ENCODE measurements at regions not wholly inside any gene's neighbourhood (a gene's known extent, or its start where the extent isn't known, plus 50 kb on each side); places are given as distances from the start of the nearest gene placed in this dataset.

- no peaks in the 10 kb centered on the region for H3K79me1 ChIP-seq (ENCODE audit: low read depth in 1 of 2, low read length in 2 of 2)
- no peak overlapping the region for H3K56ac ChIP-seq (ENCODE audit: extremely low read depth, insufficient read depth, low read length)
- H3K18ac ChIP-seq (ENCODE audit: low read depth, low read length): no peak overlapping the region
- no peaks in the 10 kb centered on the region for H4K20me1 ChIP-seq (ENCODE audit: insufficient read depth, low read length)
- no peak overlapping the region for H3K23ac ChIP-seq (ENCODE audit: low read depth, low read length)
- no peak for ATAC-seq (ENCODE audit: low read depth)
- H3K9me3 ChIP-seq (ENCODE audit: control insufficient read depth, insufficient read depth, low read length): no peaks in the 10 kb centered on the region
- H3K14ac ChIP-seq (replicated peaks; ENCODE audit: low read depth, low read length): no peak overlapping the region
- no peak overlapping the region for H2AK9ac ChIP-seq (replicated peaks; ENCODE audit: low read depth, low read length, poor library complexity)
- no peak overlapping the region for H3K4me3 ChIP-seq (ENCODE audit: insufficient read depth, low read depth, low read length)
- CTCF ChIA-PET: no interaction called here
- no peaks in the 10 kb centered on the region for H3K27me3 ChIP-seq (ENCODE audit: control insufficient read depth, insufficient read depth, low read length)
- H3K9ac ChIP-seq (ENCODE audit: low read depth, low read length): no peak overlapping the region
- intact Hi-C loops (cut with micrococcal nuclease) (no loop called here), dilution Hi-C loops (cut with HindIII; ENCODE audit: low sequenced_read_pairs, unreplicated experiment) (no loop called here), in situ Hi-C loops (cut with MboI; ENCODE audit: low sequenced_read_pairs) (no loop called here)
- no peak overlapping the region for H2BK120ac ChIP-seq (ENCODE audit: low read depth, low read length)
- H2AFZ ChIP-seq (replicated peaks; ENCODE audit: low read length, poor library complexity): no peak overlapping the region
- H4K5ac ChIP-seq (ENCODE audit: low read depth, low read length): no peak overlapping the region
- H4K91ac ChIP-seq (ENCODE audit: insufficient read depth, low read depth, low read length): no peak overlapping the region
- no peak overlapping the region for H3K4me2 ChIP-seq (ENCODE audit: low read depth, low read length)
- no peak overlapping the region for H2BK5ac ChIP-seq (ENCODE audit: low read depth, low read length, poor library complexity, severe bottlenecking)
- H3K9me1 ChIP-seq (ENCODE audit: insufficient read depth, low read length): no peaks in the 10 kb centered on the region
- POLR2A ChIA-PET (ENCODE audit: unreplicated experiment): no interaction called here
- H3K36me3 ChIP-seq (ENCODE audit: control insufficient read depth, insufficient read depth, low read length): no peaks in the 10 kb centered on the region
- no peak overlapping the region for H2BK20ac ChIP-seq (ENCODE audit: low read depth, low read length)
- DNase-seq: no peak
- TF ChIP-seq CTCF (conservative IDR thresholded peaks at IDR 0.05; ENCODE audit: low read depth, low read length): no peak
- no peak for TF ChIP-seq RCOR1 (IDR thresholded peaks at IDR 0.05; ENCODE audit: insufficient replicate concordance, low read length)
- TF ChIP-seq ELK1 (IDR thresholded peaks at IDR 0.05; ENCODE audit: borderline replicate concordance, low read depth, low read length): no peak
- no peaks in the 10 kb centered on the region for H3K4me1 ChIP-seq (ENCODE audit: control insufficient read depth, insufficient read depth, low read length)
- H2BK15ac ChIP-seq (ENCODE audit: low read depth, low read length): no peak overlapping the region
- no peak overlapping the region for H3K27ac ChIP-seq (ENCODE audit: insufficient read depth, low read length)
- H2AK5ac ChIP-seq (ENCODE audit: low read depth, low read length): no peak overlapping the region
- BruUV-seq (replicated peaks): no TSS peak
- H3K4ac ChIP-seq (ENCODE audit: low read depth, low read length): no peak overlapping the region
- H4K8ac ChIP-seq (ENCODE audit: low read depth in 2 of 2, low read length in 2 of 2): no peak overlapping the region
- WGBS, 2 experiments (ENCODE audit: extremely low coverage in 2 of 2, insufficient read length in 1 of 2): 86% methylated on average over 8 of the region's 15 CpGs; no CpG with 5 or more reads in 1 of the 2 experiments
Observed at GRCh38 chr18:3360211-3360610, 89.8 kb upstream of the TGIF1 start.

Data from IMR-90 (cell line).